Keratinocyte (primary cell): ENCODE measurements at regions not wholly inside any gene's neighbourhood (a gene's known extent, or its start where the extent isn't known, plus 50 kb on each side); places are given as distances from the start of the nearest gene placed in this dataset.
A peak's percentile ranks its signal among the peaks of the same experiment; 100 is the strongest.

ENCODE experiments used
- DNase-seq: peaks from one replicate; pipeline ENCODE4 v3.0.0-alpha.2; 2011; ENCODE audit warnings: low read depth, missing footprints, low spot score
- FAIRE-seq: peaks from 2 replicates; lab custom pipeline; 2011; peaks lifted over from hg19 to GRCh38; lab: Jason Lieb, UNC
- H2AFZ ChIP-seq: 2 replicates; pipeline ENCODE4 v1.6.0; 2012; ENCODE audit warnings: low read length, control low read depth, inconsistent platforms; ENCODE audit not compliant: control insufficient read depth
- H3K27ac ChIP-seq: 2 replicates; pipeline ENCODE4 v1.5.1; 2011; ENCODE audit warnings: low read length; ENCODE audit not compliant: control insufficient read depth, insufficient read depth
- H3K27me3 ChIP-seq: 3 replicates; pipeline ENCODE4 v1.6.0; 2011; ENCODE audit warnings: low read length; ENCODE audit not compliant: control insufficient read depth, insufficient read depth; ENCODE audit errors: extremely low read depth
- H3K36me3 ChIP-seq, 2 experiments: 2 replicates in 1 of 2; 3 replicates in 1 of 2; pipeline ENCODE4 v1.5.1; 2011; ENCODE audit warnings: low read length in 2 of 2, mild to moderate bottlenecking in 1 of 2; ENCODE audit not compliant: control insufficient read depth in 2 of 2, insufficient read depth in 2 of 2; ENCODE audit errors: extremely low read depth in 1 of 2
- H3K4me1 ChIP-seq: 3 replicates; pipeline ENCODE4 v1.5.1; 2011; ENCODE audit warnings: low read length; ENCODE audit not compliant: control insufficient read depth, insufficient read depth; ENCODE audit errors: extremely low read depth
- H3K4me2 ChIP-seq: 3 replicates; pipeline ENCODE4 v1.6.0; 2011; ENCODE audit warnings: low read depth, low read length; ENCODE audit not compliant: control insufficient read depth, insufficient read depth; ENCODE audit errors: extremely low read depth
- H3K4me3 ChIP-seq, 3 experiments: fragments of 200-600 bp in 1 of 3; sonication (generic) in 1 of 3; 2 replicates in 2 of 3; 3 replicates in 1 of 3; pipeline ENCODE4 v1.5.1; 2011 to 2016; ENCODE audit warnings: low read length in 3 of 3, mild to moderate bottlenecking in 3 of 3, control low read depth in 2 of 3, inconsistent platforms in 1 of 3, low read depth in 1 of 3, mixed read lengths in 1 of 3, mixed run types in 1 of 3, moderate library complexity in 1 of 3; ENCODE audit not compliant: control insufficient read depth in 2 of 3, insufficient read depth in 2 of 3; ENCODE audit errors: extremely low read depth in 1 of 3
- H3K79me2 ChIP-seq: 2 replicates; pipeline ENCODE4 v1.6.0; 2012; ENCODE audit warnings: low read length; ENCODE audit not compliant: control insufficient read depth, insufficient read depth
- H3K9ac ChIP-seq: 3 replicates; pipeline ENCODE4 v1.6.0; 2011; ENCODE audit warnings: low read length; ENCODE audit not compliant: control insufficient read depth, insufficient read depth; ENCODE audit errors: extremely low read depth
- H3K9me1 ChIP-seq: 3 replicates; pipeline ENCODE4 v1.6.0; 2011; ENCODE audit warnings: low read length; ENCODE audit not compliant: control insufficient read depth, insufficient read depth; ENCODE audit errors: extremely low read depth
- H3K9me3 ChIP-seq: 2 replicates; pipeline ENCODE4 v1.5.1; 2012; ENCODE audit warnings: low read depth, low read length; ENCODE audit not compliant: control insufficient read depth
- H4K20me1 ChIP-seq: 3 replicates; pipeline ENCODE4 v1.6.0; 2011; ENCODE audit warnings: low read length; ENCODE audit not compliant: control insufficient read depth, insufficient read depth; ENCODE audit errors: extremely low read depth
- EZH2 ChIP-seq: IDR thresholded peaks from one replicate; pipeline ENCODE4 v1.6.1; 2012; ENCODE audit warnings: inconsistent platforms, mild to moderate bottlenecking, low read length, moderate library complexity
- dilution Hi-C: fragments of 300-500 bp; cut with MboI; formaldehyde crosslinking; loops from one replicate; pipeline ENCODE4 v1.7.0; 2020; ENCODE audit warnings: low sequenced_read_pairs; ENCODE audit not compliant: extremely low pct_ligation_motif_present
- TF ChIP-seq, protein P1 (sequence below), 3 experiments: IDR thresholded peaks in 1 of 3; conservative IDR thresholded peaks in 1 of 3; optimal IDR thresholded peaks in 1 of 3; 2 replicates in 2 of 3; 3 replicates in 1 of 3; pipeline versions ENCODE3 to v1.5.1; 2011; ENCODE audit warnings: low read length in 3 of 3, mild to moderate bottlenecking in 3 of 3, moderate library complexity in 2 of 3, control low read depth in 1 of 3, inconsistent platforms in 1 of 3; ENCODE audit not compliant: insufficient read depth in 2 of 3; ENCODE audit errors: extremely low read depth in 1 of 3

DNA sequence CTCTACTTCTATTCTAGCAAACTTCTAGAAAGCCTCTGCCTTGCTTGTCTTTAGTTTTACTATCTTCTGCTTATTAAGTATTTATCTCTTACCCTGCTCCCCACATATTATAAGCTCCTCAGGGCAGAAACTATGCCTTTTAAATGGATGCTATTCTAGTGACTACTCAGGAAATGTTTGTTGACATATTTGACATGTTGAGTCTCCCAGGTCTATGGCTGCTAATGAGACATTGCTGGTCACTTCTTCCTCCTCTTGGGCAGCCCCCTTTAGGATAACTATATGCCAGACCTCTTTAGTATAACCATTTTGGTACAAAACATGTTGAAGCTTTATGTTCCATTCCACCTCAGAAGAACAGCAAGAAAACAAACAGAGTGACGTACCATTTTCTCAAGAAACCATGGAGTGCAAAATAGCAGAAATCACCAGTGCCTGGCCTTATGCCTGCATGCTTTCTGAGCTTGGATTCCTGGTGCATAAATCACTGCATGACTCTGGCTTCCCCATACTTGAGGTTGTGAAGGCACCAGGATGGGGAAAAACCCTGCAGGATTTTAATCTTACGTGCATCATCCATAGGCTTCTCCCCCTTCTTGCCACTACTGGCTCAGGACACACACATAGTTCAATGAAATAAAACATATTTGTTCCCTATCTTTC, 202.6 kb downstream of the TMX1 start:
- peak; percentile 100 for FAIRE-seq
- H3K79me2 ChIP-seq = no peaks in the 10 kb centered on the region

DNA sequence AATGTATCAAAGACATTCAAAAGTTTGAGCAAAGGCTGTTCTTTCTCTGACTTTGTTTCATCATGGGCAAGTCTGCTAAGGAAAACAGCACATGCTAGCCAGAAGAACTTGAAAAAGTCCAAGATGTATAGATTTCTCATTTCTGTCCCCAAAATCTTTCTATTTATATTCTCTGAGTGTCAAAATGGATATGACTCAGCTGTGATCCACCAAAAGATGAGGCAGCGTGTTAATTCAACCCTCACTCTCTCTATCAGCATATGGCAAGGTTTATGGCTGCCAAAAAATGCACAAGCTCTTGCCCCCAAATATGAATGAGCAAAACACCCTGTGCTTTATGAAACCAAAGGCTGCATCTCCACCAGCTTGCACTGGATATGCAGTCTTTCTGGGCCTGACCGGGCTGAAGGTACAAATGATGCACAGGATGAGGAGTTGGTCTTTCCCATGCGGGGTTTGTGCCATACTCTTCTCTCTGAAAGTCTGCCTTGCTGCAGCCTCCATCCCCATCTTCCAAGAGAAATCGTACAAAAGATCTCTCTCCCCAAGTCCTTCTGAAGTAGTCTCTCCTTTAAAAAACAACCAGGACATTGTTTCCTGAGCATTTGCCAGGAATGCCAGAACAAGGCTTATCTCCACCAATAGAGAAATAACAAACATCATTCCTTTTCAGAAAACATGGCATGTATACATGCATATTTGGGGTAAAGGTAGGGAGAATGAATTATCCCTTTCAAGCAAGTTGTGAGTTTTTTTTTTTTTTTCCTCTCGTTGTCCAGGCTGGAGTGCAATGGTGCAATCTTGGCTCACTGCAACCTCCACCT, 203.4 kb downstream of the TMX1 start:
- Histone ChIP-seq H3K27ac (peak overlapping the region; percentile 88), H3K79me2 (no peaks in the 10 kb centered on the region), H3K9ac (peak overlapping the region; percentile 45), H3K9me3 (no peaks in the 10 kb centered on the region), H3K4me1 (peaks cover 41% of the 10 kb centered on the region), H3K4me3 (peak overlapping the region in 1 of 3 experiments; percentile 13), H2AFZ (no peak overlapping the region), H3K27me3 (no peaks in the 10 kb centered on the region), H3K9me1 (no peaks in the 10 kb centered on the region), H3K4me2 (peak overlapping the region; percentile 84), H4K20me1 (no peaks in the 10 kb centered on the region), H3K36me3 (no peaks in the 10 kb centered on the region)
- dilution Hi-C loops = no loop called here
- FAIRE-seq (peak; percentile 51), DNase-seq (no peak)
- no peak for TF ChIP-seq EZH2
- TF ChIP-seq, protein P1, sequence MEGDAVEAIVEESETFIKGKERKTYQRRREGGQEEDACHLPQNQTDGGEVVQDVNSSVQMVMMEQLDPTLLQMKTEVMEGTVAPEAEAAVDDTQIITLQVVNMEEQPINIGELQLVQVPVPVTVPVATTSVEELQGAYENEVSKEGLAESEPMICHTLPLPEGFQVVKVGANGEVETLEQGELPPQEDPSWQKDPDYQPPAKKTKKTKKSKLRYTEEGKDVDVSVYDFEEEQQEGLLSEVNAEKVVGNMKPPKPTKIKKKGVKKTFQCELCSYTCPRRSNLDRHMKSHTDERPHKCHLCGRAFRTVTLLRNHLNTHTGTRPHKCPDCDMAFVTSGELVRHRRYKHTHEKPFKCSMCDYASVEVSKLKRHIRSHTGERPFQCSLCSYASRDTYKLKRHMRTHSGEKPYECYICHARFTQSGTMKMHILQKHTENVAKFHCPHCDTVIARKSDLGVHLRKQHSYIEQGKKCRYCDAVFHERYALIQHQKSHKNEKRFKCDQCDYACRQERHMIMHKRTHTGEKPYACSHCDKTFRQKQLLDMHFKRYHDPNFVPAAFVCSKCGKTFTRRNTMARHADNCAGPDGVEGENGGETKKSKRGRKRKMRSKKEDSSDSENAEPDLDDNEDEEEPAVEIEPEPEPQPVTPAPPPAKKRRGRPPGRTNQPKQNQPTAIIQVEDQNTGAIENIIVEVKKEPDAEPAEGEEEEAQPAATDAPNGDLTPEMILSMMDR (optimal IDR thresholded peaks at IDR 0.05 in 1 of 3, IDR thresholded peaks at IDR 0.05 in 1 of 3, conservative IDR thresholded peaks at IDR 0.05 in 1 of 3; ENCODE audit: extremely low read depth in 1 of 3, insufficient read depth in 2 of 3, low read length in 3 of 3) = no peak

More for the DNA sequence above, 202.6 kb downstream of the TMX1 start:
- TF ChIP-seq, protein P1 (optimal IDR thresholded peaks at IDR 0.05 in 1 of 3, IDR thresholded peaks at IDR 0.05 in 1 of 3, conservative IDR thresholded peaks at IDR 0.05 in 1 of 3; ENCODE audit: extremely low read depth in 1 of 3, insufficient read depth in 2 of 3, low read length in 3 of 3) = no peak
- H3K4me3 ChIP-seq = peak overlapping the region in 2 of 3 experiments; percentile 14 to 15
- peak overlapping the region; percentile 84 for H3K4me2 ChIP-seq
- no peaks in the 10 kb centered on the region for H3K36me3 ChIP-seq
- peak; percentile 73 for DNase-seq
- peak overlapping the region; percentile 62 for H2AFZ ChIP-seq
- H3K27me3 ChIP-seq = no peaks in the 10 kb centered on the region
- no peaks in the 10 kb centered on the region for H4K20me1 ChIP-seq
- no peaks in the 10 kb centered on the region for H3K9me1 ChIP-seq
- H3K9ac ChIP-seq = peak overlapping the region; percentile 45
- H3K9me3 ChIP-seq = no peaks in the 10 kb centered on the region
- peak overlapping the region; percentile 88 for H3K27ac ChIP-seq
- H3K4me1 ChIP-seq = peaks cover 37% of the 10 kb centered on the region
- dilution Hi-C loops = no loop called here
